Cerebellar nuclear complex (tissue), 1 donor: ENCODE measurements at regions not wholly inside any gene's neighbourhood (a gene's known extent, or its start where the extent isn't known, plus 50 kb on each side); places are given as distances from the start of the nearest gene placed in this dataset.
"Not testable (repeated sequence)": the region's sequence is repeated elsewhere in the genome, so short reads cannot be mapped to it uniquely, and the experiment has no call there.

Experiments used
- DNase-seq, 2 experiments: peaks; one replicate each; lab custom pipeline; 2025; lab: John Stamatoyannopoulos, UW

DNA sequence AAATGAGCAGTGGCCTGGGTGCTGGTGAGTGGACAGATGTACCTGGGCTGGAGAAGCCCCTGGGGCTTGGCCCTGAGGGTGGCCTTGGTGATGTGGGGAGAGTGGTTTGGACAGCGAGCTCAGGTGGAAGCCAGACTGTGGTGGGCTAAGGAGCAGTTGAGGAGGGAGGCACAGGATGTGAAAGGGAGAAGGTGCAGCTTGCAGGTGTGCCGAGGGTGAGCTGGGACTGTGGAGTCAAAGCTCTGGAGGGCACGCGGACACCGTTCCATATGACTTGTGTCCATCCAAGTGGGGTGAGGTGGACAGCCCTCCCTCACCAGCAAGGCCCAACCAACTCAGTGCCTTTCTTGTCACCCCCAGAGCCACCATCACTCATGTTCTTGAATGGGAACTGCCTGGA is 170.8 kb upstream of the ZNF267 start:
- no peak for DNase-seq

- DNase-seq, result no peak
Measured at GRCh38 chr16:31703526-31704128, 170.0 kb upstream of the ZNF267 start.

DNA sequence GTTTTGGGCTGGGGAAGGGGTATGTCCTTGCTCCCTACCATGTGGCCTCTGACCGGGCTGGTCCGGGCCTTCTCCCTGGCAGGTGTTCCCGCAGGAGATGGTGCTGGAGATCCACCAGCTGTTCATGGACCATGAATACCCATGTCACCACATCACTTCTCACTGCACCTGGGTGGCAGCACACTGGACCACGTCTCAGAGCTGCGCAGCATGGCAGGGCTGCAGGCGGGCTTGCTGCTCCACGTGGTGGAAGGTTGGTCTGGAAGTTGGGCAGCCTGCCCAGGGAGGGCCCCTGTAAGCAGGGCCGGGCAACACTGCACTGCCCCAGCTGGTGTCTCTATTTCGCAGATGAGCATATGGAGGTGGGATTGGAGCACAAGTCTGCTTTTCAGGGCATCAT is 169.5 kb upstream of the ZNF267 start:
- no peak for DNase-seq

DNA sequence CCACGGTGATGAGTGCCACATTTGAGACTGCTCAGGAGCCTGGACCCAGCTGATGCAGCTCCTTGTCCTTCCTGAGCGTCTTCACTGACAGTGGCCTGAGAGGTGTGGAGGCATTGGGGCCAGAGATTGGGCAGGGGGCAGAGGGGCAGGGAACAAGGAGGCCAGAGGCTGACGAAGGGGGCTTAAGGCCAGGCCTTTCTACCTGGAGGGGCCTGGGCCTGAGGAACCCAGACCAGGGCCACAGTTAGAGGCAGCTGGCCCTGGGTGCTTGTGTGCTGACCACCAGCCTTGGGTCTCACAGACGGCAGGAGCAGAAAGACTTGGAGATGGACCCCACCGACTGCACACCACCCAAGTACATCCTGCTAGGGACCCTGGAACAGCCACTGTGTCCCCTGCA is 168.2 kb upstream of the ZNF267 start:
- DNase-seq, result no peak

DNA sequence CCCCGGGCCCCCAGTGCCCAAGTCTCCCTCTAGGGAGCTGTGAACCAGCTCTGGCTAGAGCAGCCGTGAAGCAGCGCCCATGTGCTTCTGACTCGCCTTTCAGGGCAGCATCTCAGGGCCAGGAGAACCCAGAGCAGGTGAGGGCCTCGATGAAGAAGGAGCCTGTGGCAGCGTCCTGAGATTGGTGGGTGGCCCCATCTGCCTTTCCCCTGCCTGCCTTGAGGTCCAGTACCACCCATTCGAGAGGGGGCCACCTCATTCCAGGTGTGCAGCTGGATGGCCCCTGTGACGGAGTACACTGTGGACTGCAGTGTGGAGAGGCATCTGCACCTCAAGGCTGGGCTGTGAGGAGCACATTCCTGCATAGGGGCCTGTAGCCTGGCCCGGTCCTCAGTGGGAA is 167.3 kb upstream of the ZNF267 start:
- DNase-seq, result no peak

DNA sequence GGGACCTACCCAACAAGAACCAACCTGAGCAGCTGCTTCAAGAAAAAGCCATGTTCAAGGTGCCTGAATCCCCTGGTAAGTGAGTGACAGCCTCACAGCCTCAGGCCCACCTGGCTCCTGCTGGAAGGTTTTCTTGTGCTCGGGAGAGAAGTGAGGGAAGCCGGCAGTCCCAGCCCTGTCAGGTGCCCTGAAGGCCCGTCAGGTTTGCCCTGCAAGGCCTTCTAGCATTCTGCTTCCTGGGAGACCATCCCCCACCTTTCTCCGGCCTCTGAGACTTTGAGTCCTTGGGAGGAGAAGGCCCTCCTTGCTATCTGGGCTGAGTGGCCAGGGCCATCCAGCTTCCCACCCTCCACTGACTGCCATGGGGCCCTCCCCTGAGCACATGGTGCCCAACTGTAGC is 166.7 kb upstream of the ZNF267 start:
- DNase-seq, result no peak

- DNase-seq, result no peak
Measured at GRCh38 chr16:31707743-31708335, 165.8 kb upstream of the ZNF267 start.

- DNase-seq, result no peak
Measured at GRCh38 chr16:31708348-31708747, 165.3 kb upstream of the ZNF267 start.

- no peak for DNase-seq
Measured at GRCh38 chr16:31709181-31709580, 164.4 kb upstream of the ZNF267 start.

GRCh38 chr16:31710134-31710533 is 163.5 kb upstream of the ZNF267 start:
- DNase-seq, result no peak

DNA sequence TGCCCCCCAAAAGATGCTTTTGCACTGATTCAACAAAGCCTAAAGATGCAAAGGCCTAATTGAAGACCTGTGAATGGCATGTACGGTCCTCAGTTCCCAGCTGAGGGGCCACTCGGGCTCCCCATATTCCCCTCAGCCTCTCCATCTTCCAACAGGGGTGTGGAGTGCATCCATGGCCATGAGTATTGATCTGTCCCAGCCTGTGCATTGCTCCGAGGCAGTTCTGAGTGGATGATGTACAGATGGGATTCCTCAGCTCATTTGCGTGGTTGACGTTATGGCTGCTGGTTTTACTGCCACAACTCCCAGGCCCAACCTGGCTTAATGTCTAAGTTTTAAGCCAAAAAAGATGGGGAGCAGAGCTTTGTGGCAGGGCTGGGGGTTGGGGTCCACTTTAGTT is 162.7 kb upstream of the ZNF267 start:
- DNase-seq, result no peak

DNA sequence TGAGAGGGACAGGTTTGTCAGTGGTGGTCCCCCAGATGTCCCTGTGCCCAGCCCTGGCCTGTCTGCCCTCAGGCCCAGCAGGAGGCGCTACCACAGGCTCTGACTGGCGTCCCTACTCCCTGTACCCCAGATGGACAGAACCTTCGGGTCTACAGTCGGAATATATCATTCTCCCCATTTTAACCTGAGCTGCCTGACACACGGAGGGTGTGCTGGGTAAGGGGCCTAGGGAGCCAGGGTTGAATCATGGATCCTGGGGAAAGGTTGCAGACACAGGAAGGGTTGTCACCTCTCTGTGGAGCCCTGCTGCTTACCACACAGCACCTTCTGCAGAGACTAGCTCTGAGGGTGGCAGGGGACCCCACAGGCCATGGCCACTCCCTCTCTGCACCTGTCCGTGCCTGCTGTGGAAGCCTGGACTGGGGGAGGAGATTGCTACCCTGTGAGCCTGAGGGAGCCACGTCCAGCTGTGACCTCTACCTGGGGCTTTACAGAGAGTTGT is 162.2 kb upstream of the ZNF267 start:
- DNase-seq, result no peak

GRCh38 chr16:31712064-31712540 is 161.5 kb upstream of the ZNF267 start:
- DNase-seq, result no peak

GRCh38 chr16:31713071-31713944 is 160.3 kb upstream of the ZNF267 start:
- peak; percentile 56 to 77 for DNase-seq

GRCh38 chr16:31713945-31714902 is 159.4 kb upstream of the ZNF267 start:
- DNase-seq, result peak in 1 of 2 experiments; percentile 30

DNA sequence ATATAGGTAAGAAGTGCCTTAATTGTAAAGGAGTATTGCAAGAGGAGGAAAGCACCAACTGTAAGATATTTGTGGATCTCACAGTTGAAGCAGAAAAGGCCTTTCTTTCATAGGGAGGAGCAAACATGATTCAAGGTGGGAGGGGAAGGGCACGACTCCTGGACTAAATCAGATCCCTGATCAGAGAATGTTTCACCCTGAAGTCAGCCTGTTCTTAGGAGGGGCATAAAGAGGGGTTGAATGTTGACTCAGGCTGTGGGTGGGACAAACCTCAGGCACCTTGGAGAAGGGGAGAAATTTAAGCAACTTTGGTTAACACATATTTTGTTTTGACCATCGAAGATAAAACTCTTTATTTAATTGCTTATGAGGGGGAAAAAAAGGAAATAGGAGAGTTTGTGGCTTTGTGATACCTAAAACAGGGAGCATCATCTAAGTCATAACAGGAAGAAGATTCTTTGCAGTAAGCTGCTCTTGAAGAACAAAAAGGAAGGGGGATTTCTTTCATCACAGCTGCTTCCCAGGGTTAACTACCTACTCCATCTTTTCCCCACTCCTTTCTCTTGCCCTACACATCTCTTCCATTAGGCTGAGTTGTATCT is 158.6 kb upstream of the ZNF267 start:
- no peak for DNase-seq

DNA sequence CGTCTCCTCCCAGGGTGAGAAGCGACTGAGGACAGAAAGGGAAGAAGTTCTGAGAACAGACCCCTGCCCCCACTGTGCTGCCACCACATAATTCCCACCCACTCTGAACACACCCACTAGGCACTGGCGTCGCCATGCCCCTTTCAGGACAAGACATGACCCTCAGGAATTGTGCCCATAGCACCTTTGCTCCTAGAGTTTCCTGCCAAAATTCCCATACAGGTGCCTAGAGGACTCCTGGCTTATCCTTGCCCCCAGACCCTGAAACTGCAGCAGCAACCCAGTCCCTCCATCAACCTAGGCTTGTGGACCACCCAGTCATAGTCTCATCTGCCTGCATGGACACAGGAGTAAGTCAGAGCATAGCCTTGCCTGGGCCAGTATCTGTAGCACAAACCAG is 157.7 kb upstream of the ZNF267 start:
- no peak for DNase-seq

DNA sequence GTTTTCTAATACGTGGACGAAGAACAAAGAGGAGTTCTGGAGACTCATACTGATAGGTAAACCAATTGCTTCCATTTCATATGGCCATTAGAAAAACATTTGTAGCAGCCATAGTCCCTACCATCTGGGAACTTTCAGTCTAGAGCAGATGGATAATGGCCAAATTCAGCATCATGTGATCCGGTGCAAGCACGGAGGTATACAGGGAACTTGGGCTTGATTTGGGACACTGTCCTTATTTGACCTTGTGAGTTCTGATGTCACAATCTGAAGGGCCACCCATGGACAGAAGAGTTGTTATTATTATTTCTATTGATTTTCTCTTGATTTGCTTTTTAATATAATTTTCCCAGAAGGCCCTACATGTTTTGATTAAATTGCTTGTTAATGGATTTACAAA is 154.6 kb upstream of the ZNF267 start:
- no peak for DNase-seq

DNA sequence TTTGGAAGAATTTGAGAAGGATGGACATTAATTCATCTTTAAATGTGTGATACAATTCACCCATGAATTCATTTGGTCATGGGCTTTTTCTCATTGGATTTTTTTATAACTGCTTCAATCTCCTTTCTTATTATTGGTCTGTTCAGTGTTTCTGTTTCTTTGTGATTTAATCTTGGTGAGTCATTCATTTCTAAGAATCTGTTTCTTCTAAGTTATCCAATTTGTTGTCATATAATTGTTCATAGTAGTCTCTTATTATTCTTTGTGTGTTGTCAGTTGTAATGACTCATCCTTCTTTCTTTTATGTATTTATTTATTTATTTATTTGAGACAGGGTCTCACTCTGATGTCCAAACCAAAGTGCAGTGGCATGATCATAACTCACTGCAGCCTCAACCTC is 146.1 kb upstream of the ZNF267 start:
- no peak for DNase-seq

DNA sequence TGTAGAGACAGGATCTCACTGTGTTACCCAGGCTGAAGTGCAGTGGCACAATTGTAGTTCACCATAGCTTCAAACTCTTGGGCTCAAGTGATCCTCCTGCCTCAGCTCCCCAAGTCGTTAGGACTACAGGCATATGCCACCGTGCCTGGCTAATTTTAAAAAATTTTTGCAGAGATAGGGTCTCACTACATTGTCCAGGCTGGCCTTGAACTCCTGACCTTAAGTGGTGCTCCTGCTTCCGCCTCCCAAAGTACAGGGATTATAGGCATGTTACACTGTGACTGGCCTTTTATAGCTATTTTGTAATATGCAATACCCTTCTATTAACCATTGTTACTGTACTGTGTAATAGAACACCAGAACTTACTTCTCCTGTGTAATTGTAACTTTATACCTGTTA is 139.3 kb upstream of the ZNF267 start:
- DNase-seq, result no peak

- DNase-seq, result not testable (repeated sequence)
Measured at GRCh38 chr16:31745098-31745497, 128.5 kb upstream of the ZNF267 start.
